Stomach (tissue), 8 donors: ENCODE measurements at regions not wholly inside any gene's neighbourhood (a gene's known extent, or its start where the extent isn't known, plus 50 kb on each side); places are given as distances from the start of the nearest gene placed in this dataset.
"Not testable (repeated sequence)": the region's sequence is repeated elsewhere in the genome, so short reads cannot be mapped to it uniquely, and the experiment has no call there.

Experiments
- DNase-seq, 2 donors: peaks; one replicate each; pipeline versions ENCODE4 v3.0.0 to v3.0.0-alpha.2; 2013 to 2019
- H3K27ac ChIP-seq, 5 donors: fragments of 200-600 bp in 4 of 5; sonication (generic) in 4 of 5; one replicate each; pipeline ENCODE4 v1.5.1; 2013 to 2019; ENCODE audit warnings: mild to moderate bottlenecking in 1 of 5, moderate library complexity in 1 of 5
- H3K27me3 ChIP-seq, 3 donors: fragments of 200-600 bp; sonication (generic); one replicate each; pipeline ENCODE4 v1.5.1; 2017 to 2019; ENCODE audit warnings: mixed run types in 1 of 3
- H3K36me3 ChIP-seq, 4 donors: fragments of 200-600 bp; sonication (generic); 1 replicate in 3 of 4; 2 replicates in 1 of 4; pipeline ENCODE4 v1.5.1; 2016 to 2019
- H3K4me1 ChIP-seq, 4 donors: fragments of 200-600 bp; sonication (generic); one replicate each; pipeline ENCODE4 v1.5.1; 2016 to 2019
- H3K4me3 ChIP-seq, 4 donors: fragments of 200-600 bp; sonication (generic) in 3 of 4; one replicate each; pipeline ENCODE4 v1.5.1; 2016 to 2019; ENCODE audit warnings: mild to moderate bottlenecking in 1 of 4
- H3K9me3 ChIP-seq, 4 donors: fragments of 200-600 bp; sonication (generic); one replicate each; pipeline ENCODE4 v1.5.1; 2016 to 2019
- CTCF ChIP-seq, 7 experiments: fragments of 450-650 bp in 4 of 7; fragments of 200-600 bp in 3 of 7; sonication (generic) in 3 of 7; IDR thresholded peaks; one replicate each; pipeline ENCODE4 v1.5.1; 2016 to 2019; ENCODE audit warnings: antibody characterized with exemption in 7 of 7, control low read depth in 2 of 7, mild to moderate bottlenecking in 1 of 7
- EP300 ChIP-seq: sonication (generic); formaldehyde crosslinking; IDR thresholded peaks from one replicate; pipeline ENCODE4 v1.6.1; 2017; ENCODE audit warnings: antibody characterized with exemption
- POLR2A ChIP-seq, 4 donors: fragments of 450-650 bp; IDR thresholded peaks; one replicate each; pipeline ENCODE4 v1.6.1; 2016; ENCODE audit warnings: antibody characterized with exemption in 4 of 4, control low read depth in 2 of 4, mild to moderate bottlenecking in 1 of 4, moderate library complexity in 1 of 4
- POLR2AphosphoS5 ChIP-seq, 3 donors: sonication (generic); formaldehyde crosslinking; IDR thresholded peaks; one replicate each; pipeline ENCODE4 v1.6.1; 2016; ENCODE audit warnings: antibody characterized with exemption in 3 of 3
- WGBS, 5 donors: extraction: QIAGEN DNeasy Blood & Tissue Kit in 3 of 5; methylation state at CpG; one replicate each; pipeline versions ENCODE4 v1.1.5 to v1.1.7; 2013 to 2018; 5-methylcytosine and 5-hydroxymethylcytosine counted together
- intact Hi-C: fragments of 100-400 bp; cut with DNase I; formaldehyde crosslinking; loops from one replicate; pipeline ENCODE4 v1.15.1; 2023; ENCODE audit warnings: low total_unique reads
- small RNA-seq, 4 donors: library from RNA; depleted of rRNA; stranded (forward); fragments of <200 nt; gene quantifications; one replicate each; pipeline ENCODE3, GENCODE V24; 2016
- donor health status: healthy with polysubstance abuse.
- donor health status: Bipolar disorder and iron deficiency.
- donor health status: healthy.

GRCh38 chr21:10460957-10461356 is 60.4 kb upstream of the TPTE start:
- peaks cover 0 to 55% (median 25%) of the 10 kb centered on the region in 4 donors for H3K9me3 ChIP-seq
- DNase-seq, H3K36me3 ChIP-seq, H3K27me3 ChIP-seq, H3K4me3 ChIP-seq, intact Hi-C loops, H3K27ac ChIP-seq, H3K4me1 ChIP-seq: not testable (repeated sequence)
- WGBS, 5 donors: 55 to 69% (median 62%) methylated on average over 5 of the region's 5 CpGs

GRCh38 chr21:10461445-10461844 is 59.9 kb upstream of the TPTE start:
- H3K27ac ChIP-seq, DNase-seq, H3K4me1 ChIP-seq, H3K36me3 ChIP-seq, H3K4me3 ChIP-seq, intact Hi-C loops, H3K27me3 ChIP-seq: not testable (repeated sequence)
- 63 to 75% (median 65%) methylated on average over 8 of the region's 8 CpGs for WGBS, 5 donors
- peaks cover 0 to 53% (median 25%) of the 10 kb centered on the region in 4 donors for H3K9me3 ChIP-seq

GRCh38 chr21:10463156-10463555 is 58.2 kb upstream of the TPTE start:
- Histone ChIP-seq H3K4me3 (no peak overlapping the region), H3K4me1 (no peaks in the 10 kb centered on the region), H3K36me3 (no peaks in the 10 kb centered on the region), H3K9me3 (peaks cover 0 to 46% (median 25%) of the 10 kb centered on the region in 4 donors), H3K27me3 (no peaks in the 10 kb centered on the region), H3K27ac (no peak overlapping the region)
- intact Hi-C loops: no loop called here
- no peak for TF ChIP-seq POLR2A (IDR thresholded peaks at IDR 0.05)
- WGBS, 5 donors: 38 to 47% (median 44%) methylated on average over 5 of the region's 5 CpGs
- DNase-seq: no peak

GRCh38 chr21:10464975-10465374 is 56.4 kb upstream of the TPTE start:
- TF ChIP-seq EP300: no peak
- TF ChIP-seq POLR2A (IDR thresholded peaks at IDR 0.05): no peak
- TF ChIP-seq CTCF (IDR thresholded peaks at IDR 0.05): no peak
- no peak for TF ChIP-seq POLR2AphosphoS5 (IDR thresholded peaks at IDR 0.05)
- WGBS, 5 donors: 34 to 47% (median 42%) methylated on average over 3 of the region's 3 CpGs
- H3K36me3 ChIP-seq: no peaks in the 10 kb centered on the region
- no peak for DNase-seq
- no peak overlapping the region for H3K4me3 ChIP-seq
- no peaks in the 10 kb centered on the region for H3K27me3 ChIP-seq
- no peak overlapping the region for H3K27ac ChIP-seq
- H3K4me1 ChIP-seq: no peaks in the 10 kb centered on the region
- H3K9me3 ChIP-seq: peaks cover 0 to 45% (median 21%) of the 10 kb centered on the region in 4 donors
- intact Hi-C loops: no loop called here

- intact Hi-C loops, H3K4me1 ChIP-seq, H3K4me3 ChIP-seq, H3K27ac ChIP-seq, DNase-seq, H3K36me3 ChIP-seq, H3K27me3 ChIP-seq: not testable (repeated sequence)
- 53 to 66% (median 63%) methylated on average over 10 of the region's 10 CpGs for WGBS, 5 donors
- peaks cover 2 to 40% (median 23%) of the 10 kb centered on the region in 4 donors for H3K9me3 ChIP-seq
These were observed 55.8 kb upstream of the TPTE start for GRCh38 chr21:10465524-10466110.

GRCh38 chr21:10466200-10466599 is 55.2 kb upstream of the TPTE start:
- Histone ChIP-seq H3K4me3 (no peak overlapping the region), H3K4me1 (no peaks in the 10 kb centered on the region), H3K36me3 (no peaks in the 10 kb centered on the region), H3K27ac (no peak overlapping the region), H3K27me3 (no peaks in the 10 kb centered on the region), H3K9me3 (peaks cover 2 to 34% (median 23%) of the 10 kb centered on the region in 4 donors)
- TF ChIP-seq POLR2AphosphoS5 (IDR thresholded peaks at IDR 0.05): no peak
- TF ChIP-seq CTCF (IDR thresholded peaks at IDR 0.05): no peak
- TF ChIP-seq EP300: no peak
- no peak for TF ChIP-seq POLR2A (IDR thresholded peaks at IDR 0.05)
- no peak for DNase-seq
- intact Hi-C loops: no loop called here
- 20 to 27% (median 23%) methylated on average over 2 of the region's 2 CpGs for WGBS, 5 donors

Small RNAs in the stretch of these regions (small RNA-seq; reads per million reads assigned to genes)
- 0 reads per million in 4 donors for gene AF254983.2
